Kidney (tissue), 13 donors: ENCODE measurements at regions not wholly inside any gene's neighbourhood (a gene's known extent, or its start where the extent isn't known, plus 50 kb on each side); places are given as distances from the start of the nearest gene placed in this dataset.

ENCODE experiments used
- DNase-seq, 5 donors: peaks; one replicate each; pipeline ENCODE4 v3.0.0-alpha.2; 2013 to 2020
- FAIRE-seq: peaks from 2 replicates; lab custom pipeline; 2012; peaks lifted over from hg19 to GRCh38; lab: Jason Lieb, UNC
- H3K27ac ChIP-seq, 2 donors: one replicate each; pipeline ENCODE4 v1.7.0; 2013; ENCODE audit warnings: low read depth in 2 of 2, low read length in 2 of 2, inconsistent platforms in 1 of 2
- H3K27me3 ChIP-seq: one replicate; pipeline ENCODE4 v1.7.1; 2013; ENCODE audit warnings: low read length, inconsistent platforms; ENCODE audit not compliant: control insufficient read depth, insufficient read depth
- H3K36me3 ChIP-seq, 3 donors: one replicate each; pipeline versions ENCODE4 v1.7.0 to v1.7.1; 2013; ENCODE audit warnings: low read length in 3 of 3, control low read depth in 1 of 3, inconsistent platforms in 1 of 3; ENCODE audit not compliant: insufficient read depth in 3 of 3, control insufficient read depth in 2 of 3
- H3K4me1 ChIP-seq, 3 donors: one replicate each; pipeline versions ENCODE4 v1.7.0 to v1.7.1; 2013; ENCODE audit warnings: low read length in 3 of 3, inconsistent platforms in 1 of 3, low read depth in 1 of 3; ENCODE audit not compliant: control insufficient read depth in 2 of 3, insufficient read depth in 2 of 3
- H3K4me3 ChIP-seq, 3 donors: one replicate each; pipeline versions ENCODE4 v1.7.0 to v1.8.1; 2013; ENCODE audit warnings: low read length in 3 of 3, control low read depth in 1 of 3, inconsistent platforms in 1 of 3
- H3K9ac ChIP-seq, 3 donors: one replicate each; pipeline versions ENCODE4 v1.7.0 to v1.7.1; 2013; ENCODE audit warnings: low read length in 3 of 3, control low read depth in 1 of 3, inconsistent platforms in 1 of 3
- H3K9me3 ChIP-seq, 3 donors: one replicate each; pipeline versions ENCODE4 v1.7.0 to v1.7.1; 2013; ENCODE audit warnings: low read length in 3 of 3, control low read depth in 1 of 3, inconsistent platforms in 1 of 3; ENCODE audit not compliant: control insufficient read depth in 2 of 3, insufficient read depth in 1 of 3
- intact Hi-C: fragments of 100-400 bp; cut with DNase I; formaldehyde crosslinking; loops from one replicate; pipeline ENCODE4 v1.11.1; 2022
- TF ChIP-seq, protein P1 (sequence below): IDR thresholded peaks from 3 replicates; pipeline ENCODE4 v1.5.1; 2012; ENCODE audit warnings: mild to moderate bottlenecking, moderate library complexity, borderline replicate concordance; ENCODE audit not compliant: insufficient read depth; ENCODE audit errors: extremely low read depth
- donor health status: control.
- donor health status: control.
- donor health status: control.
- donor health status: control.
- donor health status: control.
- donor health status: DM: yes; HTN: yes; CAD: no.
- donor health status: Normal renal cell carcinoma (clear cell type).

DNA sequence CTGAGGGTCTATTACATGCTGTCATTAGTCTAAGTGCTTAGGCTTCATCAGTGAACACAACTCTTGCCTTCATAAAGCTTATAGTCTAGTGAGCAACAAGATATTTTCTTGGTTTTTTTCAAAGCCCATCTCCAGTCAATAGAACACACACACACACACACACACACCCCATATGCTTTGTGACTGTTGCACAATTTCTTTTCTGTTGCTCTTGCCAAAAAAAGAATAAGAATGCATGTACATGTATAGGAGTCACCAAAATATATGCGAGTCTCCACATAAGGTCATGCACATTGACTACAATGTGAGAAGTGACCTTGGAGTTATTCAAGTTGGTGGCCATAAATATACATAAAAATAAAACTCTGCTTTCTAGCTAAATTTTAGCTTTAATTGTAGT lies 351.5 kb upstream of the TLE4 start:
- intact Hi-C loops: no loop called here
- H3K27ac ChIP-seq: no peak overlapping the region
- H3K36me3 ChIP-seq: no peaks in the 10 kb centered on the region
- no peak overlapping the region for H3K4me3 ChIP-seq
- H3K9ac ChIP-seq: no peak overlapping the region
- FAIRE-seq: no peak
- no peaks in the 10 kb centered on the region for H3K9me3 ChIP-seq
- no peak for DNase-seq
- H3K4me1 ChIP-seq: no peaks in the 10 kb centered on the region
- TF ChIP-seq, protein P1, sequence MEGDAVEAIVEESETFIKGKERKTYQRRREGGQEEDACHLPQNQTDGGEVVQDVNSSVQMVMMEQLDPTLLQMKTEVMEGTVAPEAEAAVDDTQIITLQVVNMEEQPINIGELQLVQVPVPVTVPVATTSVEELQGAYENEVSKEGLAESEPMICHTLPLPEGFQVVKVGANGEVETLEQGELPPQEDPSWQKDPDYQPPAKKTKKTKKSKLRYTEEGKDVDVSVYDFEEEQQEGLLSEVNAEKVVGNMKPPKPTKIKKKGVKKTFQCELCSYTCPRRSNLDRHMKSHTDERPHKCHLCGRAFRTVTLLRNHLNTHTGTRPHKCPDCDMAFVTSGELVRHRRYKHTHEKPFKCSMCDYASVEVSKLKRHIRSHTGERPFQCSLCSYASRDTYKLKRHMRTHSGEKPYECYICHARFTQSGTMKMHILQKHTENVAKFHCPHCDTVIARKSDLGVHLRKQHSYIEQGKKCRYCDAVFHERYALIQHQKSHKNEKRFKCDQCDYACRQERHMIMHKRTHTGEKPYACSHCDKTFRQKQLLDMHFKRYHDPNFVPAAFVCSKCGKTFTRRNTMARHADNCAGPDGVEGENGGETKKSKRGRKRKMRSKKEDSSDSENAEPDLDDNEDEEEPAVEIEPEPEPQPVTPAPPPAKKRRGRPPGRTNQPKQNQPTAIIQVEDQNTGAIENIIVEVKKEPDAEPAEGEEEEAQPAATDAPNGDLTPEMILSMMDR: no peak
- H3K27me3 ChIP-seq: no peaks in the 10 kb centered on the region

DNA sequence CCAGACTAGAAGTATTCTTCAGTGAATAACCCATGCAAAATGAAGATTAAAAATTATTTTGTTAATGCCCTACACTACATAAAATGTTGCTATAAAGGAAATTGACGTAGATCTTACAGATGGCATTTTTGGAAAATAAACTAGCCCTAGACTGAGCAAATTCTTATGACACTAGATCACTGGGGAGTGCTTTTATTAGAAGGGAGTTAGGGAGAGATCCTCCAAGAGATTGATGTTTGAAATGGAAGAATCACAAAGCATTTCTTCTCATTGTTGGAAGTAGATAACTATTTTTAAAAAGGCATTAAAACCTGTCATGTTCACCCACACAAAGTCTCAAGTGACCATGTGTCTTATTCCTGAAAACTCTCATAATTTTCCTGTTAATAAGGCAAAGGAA lies 351.1 kb upstream of the TLE4 start:
- FAIRE-seq (no peak), DNase-seq (no peak)
- Histone ChIP-seq H3K9me3 (no peaks in the 10 kb centered on the region), H3K9ac (no peak overlapping the region), H3K4me3 (no peak overlapping the region), H3K4me1 (no peaks in the 10 kb centered on the region), H3K27ac (no peak overlapping the region), H3K36me3 (no peaks in the 10 kb centered on the region), H3K27me3 (no peaks in the 10 kb centered on the region)
- TF ChIP-seq, protein P1: no peak
- intact Hi-C loops: no loop called here

DNA sequence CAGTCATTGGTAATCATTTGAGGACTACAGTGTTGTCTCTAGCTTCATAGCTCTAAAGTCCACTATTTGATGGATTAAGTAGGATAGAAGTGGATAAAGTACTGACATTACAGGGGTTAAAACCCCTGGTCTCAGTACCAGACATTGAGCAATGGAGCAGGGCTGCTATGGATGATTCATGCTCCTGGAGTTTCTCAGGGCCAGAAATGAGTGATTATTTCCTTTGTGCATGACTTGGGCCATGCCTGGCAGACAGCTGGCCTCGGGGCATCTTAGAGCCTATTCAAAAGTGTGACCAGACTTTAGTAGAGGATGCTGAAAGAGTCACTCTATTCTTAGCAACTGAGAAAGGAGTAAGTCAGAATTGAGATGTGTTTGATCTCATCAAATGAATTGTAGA lies 350.7 kb upstream of the TLE4 start:
- H3K27me3 ChIP-seq: no peaks in the 10 kb centered on the region
- no peaks in the 10 kb centered on the region for H3K4me1 ChIP-seq
- DNase-seq (no peak), FAIRE-seq (no peak)
- no peaks in the 10 kb centered on the region for H3K9me3 ChIP-seq
- TF ChIP-seq, protein P1: no peak
- intact Hi-C loops: no loop called here
- no peaks in the 10 kb centered on the region for H3K36me3 ChIP-seq
- H3K4me3 ChIP-seq: no peak overlapping the region
- no peak overlapping the region for H3K27ac ChIP-seq
- H3K9ac ChIP-seq: no peak overlapping the region

DNA sequence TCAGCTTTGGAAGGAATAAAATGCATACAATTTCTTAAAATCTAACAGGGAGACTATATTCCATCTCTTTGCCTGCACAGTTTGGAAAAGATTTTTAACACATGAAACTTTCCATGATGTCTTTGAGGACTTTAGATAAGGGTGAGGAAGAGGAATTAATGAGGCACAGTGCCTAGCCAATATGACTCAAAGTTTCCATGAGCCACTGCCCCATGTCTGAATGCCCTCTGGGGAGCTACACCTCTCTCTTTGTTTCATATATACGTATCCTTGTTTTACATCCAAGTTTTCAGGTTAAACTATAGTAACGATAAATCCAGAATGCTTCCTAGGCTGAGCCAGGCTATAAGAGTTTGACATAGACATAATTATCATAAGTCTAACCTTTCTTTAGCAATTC lies 349.3 kb upstream of the TLE4 start:
- Histone ChIP-seq H3K36me3 (no peaks in the 10 kb centered on the region), H3K4me1 (no peaks in the 10 kb centered on the region), H3K9ac (no peak overlapping the region), H3K27me3 (no peaks in the 10 kb centered on the region), H3K9me3 (no peaks in the 10 kb centered on the region), H3K27ac (no peak overlapping the region), H3K4me3 (no peak overlapping the region)
- DNase-seq (no peak), FAIRE-seq (no peak)
- TF ChIP-seq, protein P1: no peak
- intact Hi-C loops: no loop called here
